ENCODE measurements at regions not wholly inside any gene's neighbourhood (a gene's known extent, or its start where the extent isn't known, plus 50 kb on each side); places are given as distances from the start of the nearest gene placed in this dataset.

GRCh38 chr5:143878430-143878829 is 66.5 kb downstream of the HMHB1 start:
- TF ChIP-seq NFIC (IDR thresholded peaks at IDR 0.05) (no peak), TCF12 (IDR thresholded peaks at IDR 0.05; ENCODE audit: low read depth) (no peak), TEAD4 (IDR thresholded peaks at IDR 0.05) (no peak), YY1 (IDR thresholded peaks at IDR 0.05; ENCODE audit: low read depth) (no peak), CREB1 (IDR thresholded peaks at IDR 0.05; ENCODE audit: low read depth) (no peak), TAF1 (IDR thresholded peaks at IDR 0.05; ENCODE audit: low read depth) (no peak), ZBTB7A (IDR thresholded peaks at IDR 0.05; ENCODE audit: low read depth) (no peak), EP300 (IDR thresholded peaks at IDR 0.05; ENCODE audit: borderline replicate concordance) (no peak)
- TF ChIP-seq, protein P1, sequence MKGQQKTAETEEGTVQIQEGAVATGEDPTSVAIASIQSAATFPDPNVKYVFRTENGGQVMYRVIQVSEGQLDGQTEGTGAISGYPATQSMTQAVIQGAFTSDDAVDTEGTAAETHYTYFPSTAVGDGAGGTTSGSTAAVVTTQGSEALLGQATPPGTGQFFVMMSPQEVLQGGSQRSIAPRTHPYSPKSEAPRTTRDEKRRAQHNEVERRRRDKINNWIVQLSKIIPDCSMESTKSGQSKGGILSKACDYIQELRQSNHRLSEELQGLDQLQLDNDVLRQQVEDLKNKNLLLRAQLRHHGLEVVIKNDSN (IDR thresholded peaks at IDR 0.05) = no peak

- TF ChIP-seq CREB1 (IDR thresholded peaks at IDR 0.05; ENCODE audit: low read depth) (no peak), REST (IDR thresholded peaks at IDR 0.05; ENCODE audit: low read depth) (no peak)
Observed at GRCh38 chr5:143879646-143880045, 67.7 kb downstream of the HMHB1 start.

DNA sequence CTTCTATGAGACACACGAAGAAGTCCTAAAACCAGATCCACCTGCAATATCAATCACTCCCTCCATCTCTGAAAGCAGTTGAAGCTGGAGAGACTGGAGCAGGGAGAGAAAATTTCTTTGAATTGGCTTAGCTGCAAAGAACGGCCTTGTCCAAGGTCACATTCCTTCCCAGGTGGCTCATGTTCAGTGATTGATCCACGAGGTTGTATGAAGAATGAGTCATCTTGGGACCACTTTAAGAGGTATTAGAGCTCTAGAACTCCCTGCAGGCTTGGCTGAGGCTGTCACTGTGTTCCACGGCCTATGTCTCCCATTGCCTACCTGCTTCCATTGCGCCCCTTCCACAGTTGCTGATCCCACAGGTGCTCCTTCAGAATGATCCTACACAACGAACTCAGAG is 68.2 kb downstream of the HMHB1 start:
- no peak for TF ChIP-seq CREB1 (IDR thresholded peaks at IDR 0.05; ENCODE audit: low read depth)
- no peak for TF ChIP-seq RAD21 (IDR thresholded peaks at IDR 0.05; ENCODE audit: low read depth)
- TF ChIP-seq, protein P2, sequence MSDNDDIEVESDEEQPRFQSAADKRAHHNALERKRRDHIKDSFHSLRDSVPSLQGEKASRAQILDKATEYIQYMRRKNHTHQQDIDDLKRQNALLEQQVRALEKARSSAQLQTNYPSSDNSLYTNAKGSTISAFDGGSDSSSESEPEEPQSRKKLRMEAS (IDR thresholded peaks at IDR 0.05) = no peak
- TF ChIP-seq FOXM1 (IDR thresholded peaks at IDR 0.05; ENCODE audit: borderline replicate concordance, low read depth) = no peak
- no peak for TF ChIP-seq TCF12 (IDR thresholded peaks at IDR 0.05; ENCODE audit: low read depth)
- TF ChIP-seq, protein P1 (IDR thresholded peaks at IDR 0.05) = no peak

- TF ChIP-seq CEBPB (IDR thresholded peaks at IDR 0.05) (no peak), YY1 (IDR thresholded peaks at IDR 0.05; ENCODE audit: low read depth) (no peak), EP300 (IDR thresholded peaks at IDR 0.05; ENCODE audit: borderline replicate concordance) (no peak), ZBTB7A (IDR thresholded peaks at IDR 0.05; ENCODE audit: low read depth) (no peak), EGR1 (IDR thresholded peaks at IDR 0.05) (no peak), REST (IDR thresholded peaks at IDR 0.05; ENCODE audit: low read depth) (no peak), TEAD4 (IDR thresholded peaks at IDR 0.05) (no peak), NFIC (IDR thresholded peaks at IDR 0.05) (no peak), RAD21 (IDR thresholded peaks at IDR 0.05; ENCODE audit: low read depth) (no peak)
- TF ChIP-seq, protein P2 (IDR thresholded peaks at IDR 0.05) = no peak
Observed at GRCh38 chr5:143882520-143882919, 70.6 kb downstream of the HMHB1 start.

GRCh38 chr5:143886096-143886495 is 74.1 kb downstream of the HMHB1 start:
- TF ChIP-seq EP300 (IDR thresholded peaks at IDR 0.05; ENCODE audit: borderline replicate concordance) = no peak
- no peak for TF ChIP-seq REST (IDR thresholded peaks at IDR 0.05; ENCODE audit: low read depth)
- TF ChIP-seq FOXM1 (IDR thresholded peaks at IDR 0.05; ENCODE audit: borderline replicate concordance, low read depth) = no peak
- no peak for TF ChIP-seq NFIC (IDR thresholded peaks at IDR 0.05)

Measured in Ishikawa (cell line).